ENCODE measurements at regions not wholly inside any gene's neighbourhood (a gene's known extent, or its start where the extent isn't known, plus 50 kb on each side); places are given as distances from the start of the nearest gene placed in this dataset.

DNA sequence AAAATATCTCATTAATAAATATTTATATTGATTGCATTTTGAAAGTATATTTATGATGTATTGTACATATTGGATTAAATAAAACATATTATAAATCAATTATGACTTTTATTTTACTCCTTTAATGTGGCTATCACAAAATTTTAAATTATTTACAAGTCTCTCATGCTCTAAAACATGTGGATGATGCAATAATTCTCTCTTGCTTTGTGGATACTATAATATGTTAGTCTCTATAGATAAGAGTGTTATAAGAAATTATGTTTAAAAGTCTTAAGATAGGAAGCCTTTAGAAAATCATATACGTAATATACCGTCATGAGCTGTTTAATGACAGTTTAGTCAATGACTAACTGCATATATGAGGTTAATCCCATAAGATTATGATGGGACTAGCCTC, 547.4 kb upstream of the ALCAM start:
- no peaks in the 10 kb centered on the region for H3K9me3 ChIP-seq (ENCODE audit: control insufficient read depth, low read depth, low read length)
- no peak for FAIRE-seq
- no peak overlapping the region for H3K4me3 ChIP-seq (ENCODE audit: control insufficient read depth in 2 of 3, extremely low read depth in 1 of 3, insufficient read depth in 2 of 3, low read depth in 1 of 3, low read length in 3 of 3)
- H3K9me1 ChIP-seq (ENCODE audit: control insufficient read depth, extremely low read depth, insufficient read depth, low read length) = no peaks in the 10 kb centered on the region
- no peak overlapping the region for H3K27ac ChIP-seq (ENCODE audit: control insufficient read depth, insufficient read depth, low read length)
- no peaks in the 10 kb centered on the region for H3K4me1 ChIP-seq (ENCODE audit: control insufficient read depth, extremely low read depth, insufficient read depth, low read length)
- H3K9ac ChIP-seq (ENCODE audit: control insufficient read depth, extremely low read depth, insufficient read depth, low read length) = no peak overlapping the region
- TF ChIP-seq EZH2 (IDR thresholded peaks at IDR 0.05; ENCODE audit: low read length) = no peak
- TF ChIP-seq, protein P1, sequence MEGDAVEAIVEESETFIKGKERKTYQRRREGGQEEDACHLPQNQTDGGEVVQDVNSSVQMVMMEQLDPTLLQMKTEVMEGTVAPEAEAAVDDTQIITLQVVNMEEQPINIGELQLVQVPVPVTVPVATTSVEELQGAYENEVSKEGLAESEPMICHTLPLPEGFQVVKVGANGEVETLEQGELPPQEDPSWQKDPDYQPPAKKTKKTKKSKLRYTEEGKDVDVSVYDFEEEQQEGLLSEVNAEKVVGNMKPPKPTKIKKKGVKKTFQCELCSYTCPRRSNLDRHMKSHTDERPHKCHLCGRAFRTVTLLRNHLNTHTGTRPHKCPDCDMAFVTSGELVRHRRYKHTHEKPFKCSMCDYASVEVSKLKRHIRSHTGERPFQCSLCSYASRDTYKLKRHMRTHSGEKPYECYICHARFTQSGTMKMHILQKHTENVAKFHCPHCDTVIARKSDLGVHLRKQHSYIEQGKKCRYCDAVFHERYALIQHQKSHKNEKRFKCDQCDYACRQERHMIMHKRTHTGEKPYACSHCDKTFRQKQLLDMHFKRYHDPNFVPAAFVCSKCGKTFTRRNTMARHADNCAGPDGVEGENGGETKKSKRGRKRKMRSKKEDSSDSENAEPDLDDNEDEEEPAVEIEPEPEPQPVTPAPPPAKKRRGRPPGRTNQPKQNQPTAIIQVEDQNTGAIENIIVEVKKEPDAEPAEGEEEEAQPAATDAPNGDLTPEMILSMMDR (optimal IDR thresholded peaks at IDR 0.05 in 1 of 3, IDR thresholded peaks at IDR 0.05 in 1 of 3, conservative IDR thresholded peaks at IDR 0.05 in 1 of 3; ENCODE audit: extremely low read depth in 1 of 3, insufficient read depth in 2 of 3, low read length in 3 of 3) = no peak
- dilution Hi-C loops (cut with MboI; ENCODE audit: extremely low pct_ligation_motif_present, low sequenced_read_pairs) = no loop called here
- H3K36me3 ChIP-seq (ENCODE audit: control insufficient read depth in 2 of 2, extremely low read depth in 1 of 2, insufficient read depth in 2 of 2, low read length in 2 of 2) = no peaks in the 10 kb centered on the region
- no peak overlapping the region for H2AFZ ChIP-seq (ENCODE audit: control insufficient read depth, low read length)
- no peaks in the 10 kb centered on the region for H3K27me3 ChIP-seq (ENCODE audit: control insufficient read depth, extremely low read depth, insufficient read depth, low read length)
- H3K79me2 ChIP-seq (ENCODE audit: control insufficient read depth, insufficient read depth, low read length) = no peaks in the 10 kb centered on the region
- H3K4me2 ChIP-seq (ENCODE audit: control insufficient read depth, extremely low read depth, insufficient read depth, low read depth, low read length) = no peak overlapping the region
- H4K20me1 ChIP-seq (ENCODE audit: control insufficient read depth, extremely low read depth, insufficient read depth, low read length) = no peaks in the 10 kb centered on the region
- no peak for DNase-seq (ENCODE audit: low read depth, low spot score)

DNA sequence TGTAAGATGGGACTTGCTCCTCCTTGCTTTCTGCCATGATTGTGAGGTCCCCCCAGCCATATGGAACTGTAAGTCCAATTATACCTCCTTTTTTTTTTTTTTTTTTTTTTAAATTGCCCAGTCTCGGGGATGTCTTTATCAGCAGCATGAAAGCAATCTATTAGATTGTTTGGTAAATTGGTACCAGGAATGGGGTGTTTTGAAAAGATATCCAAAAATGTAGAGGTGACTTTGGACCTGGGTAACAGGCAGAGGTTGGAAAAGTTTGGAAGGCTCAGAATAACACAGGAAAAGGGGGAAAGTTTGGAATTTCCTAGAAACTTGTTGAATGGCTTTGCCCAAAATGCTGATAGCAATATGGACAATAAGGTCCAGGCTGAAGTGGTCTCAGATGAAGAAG, 545.8 kb upstream of the ALCAM start:
- no peak for DNase-seq (ENCODE audit: low read depth, low spot score)
- H4K20me1 ChIP-seq (ENCODE audit: control insufficient read depth, extremely low read depth, insufficient read depth, low read length) = no peaks in the 10 kb centered on the region
- no peaks in the 10 kb centered on the region for H3K9me3 ChIP-seq (ENCODE audit: control insufficient read depth, low read depth, low read length)
- no peak overlapping the region for H3K4me3 ChIP-seq (ENCODE audit: control insufficient read depth in 2 of 3, extremely low read depth in 1 of 3, insufficient read depth in 2 of 3, low read depth in 1 of 3, low read length in 3 of 3)
- no peak overlapping the region for H3K27ac ChIP-seq (ENCODE audit: control insufficient read depth, insufficient read depth, low read length)
- dilution Hi-C loops (cut with MboI; ENCODE audit: extremely low pct_ligation_motif_present, low sequenced_read_pairs) = no loop called here
- H3K4me1 ChIP-seq (ENCODE audit: control insufficient read depth, extremely low read depth, insufficient read depth, low read length) = no peaks in the 10 kb centered on the region
- H3K79me2 ChIP-seq (ENCODE audit: control insufficient read depth, insufficient read depth, low read length) = no peaks in the 10 kb centered on the region
- no peak overlapping the region for H3K9ac ChIP-seq (ENCODE audit: control insufficient read depth, extremely low read depth, insufficient read depth, low read length)
- H3K36me3 ChIP-seq (ENCODE audit: control insufficient read depth in 2 of 2, extremely low read depth in 1 of 2, insufficient read depth in 2 of 2, low read length in 2 of 2) = no peaks in the 10 kb centered on the region
- no peak overlapping the region for H2AFZ ChIP-seq (ENCODE audit: control insufficient read depth, low read length)
- no peak overlapping the region for H3K4me2 ChIP-seq (ENCODE audit: control insufficient read depth, extremely low read depth, insufficient read depth, low read depth, low read length)
- FAIRE-seq = no peak
- H3K27me3 ChIP-seq (ENCODE audit: control insufficient read depth, extremely low read depth, insufficient read depth, low read length) = no peaks in the 10 kb centered on the region
- H3K9me1 ChIP-seq (ENCODE audit: control insufficient read depth, extremely low read depth, insufficient read depth, low read length) = no peaks in the 10 kb centered on the region
- no peak for TF ChIP-seq EZH2 (IDR thresholded peaks at IDR 0.05; ENCODE audit: low read length)
- TF ChIP-seq, protein P1 (optimal IDR thresholded peaks at IDR 0.05 in 1 of 3, IDR thresholded peaks at IDR 0.05 in 1 of 3, conservative IDR thresholded peaks at IDR 0.05 in 1 of 3; ENCODE audit: extremely low read depth in 1 of 3, insufficient read depth in 2 of 3, low read length in 3 of 3) = no peak
